HEK293T (cell line): ENCODE measurements at regions not wholly inside any gene's neighbourhood (a gene's known extent, or its start where the extent isn't known, plus 50 kb on each side); places are given as distances from the start of the nearest gene placed in this dataset.
"Not testable (repeated sequence)": the region's sequence is repeated elsewhere in the genome, so short reads cannot be mapped to it uniquely, and the experiment has no call there.

Experiments
- CTCF ChIA-PET: fragments of 350-600 bp; formaldehyde crosslinking; extraction: SDS; loops from one replicate; lab custom pipeline; 2021; ENCODE audit warnings: antibody characterized with exemption, inconsistent platforms; lab: Yijun Ruan, JAX
- POLR2A ChIA-PET: fragments of 350-600 bp; formaldehyde crosslinking; extraction: SDS; loops from one replicate; lab custom pipeline; 2020; ENCODE audit warnings: antibody characterized with exemption, inconsistent platforms; lab: Yijun Ruan, JAX
- DNase-seq: peaks from one replicate; pipeline ENCODE4 v3.0.0; 2012; ENCODE audit warnings: mixed read lengths; ENCODE audit errors: extremely low spot score
- ARNT ChIP-seq: fragments of 450-650 bp; IDR thresholded peaks from 2 replicates; pipeline ENCODE4 v1.6.1; 2017; ENCODE audit warnings: mild to moderate bottlenecking
- BHLHE40 ChIP-seq: fragments of 450-650 bp; IDR thresholded peaks from 2 replicates; pipeline ENCODE4 v1.6.1; 2016; ENCODE audit warnings: mild to moderate bottlenecking, moderate library complexity, borderline replicate concordance
- CTBP1 ChIP-seq: fragments of 450-650 bp; IDR thresholded peaks from 2 replicates; pipeline ENCODE4 v1.6.1; 2016; ENCODE audit warnings: borderline replicate concordance
- ELF4 ChIP-seq: fragments of 450-650 bp; IDR thresholded peaks from 2 replicates; pipeline ENCODE4 v1.6.1; 2017; ENCODE audit warnings: antibody characterized with exemption
- FOXA1 ChIP-seq: fragments of 450-650 bp; IDR thresholded peaks from 2 replicates; pipeline ENCODE4 v1.6.1; 2016; ENCODE audit warnings: mild to moderate bottlenecking
- FOXK2 ChIP-seq: fragments of 450-650 bp; IDR thresholded peaks from 2 replicates; pipeline ENCODE4 v1.6.1; 2016; ENCODE audit warnings: mild to moderate bottlenecking
- FOXM1 ChIP-seq: fragments of 450-650 bp; IDR thresholded peaks from 2 replicates; pipeline ENCODE4 v1.6.1; 2017; ENCODE audit warnings: mild to moderate bottlenecking, borderline replicate concordance
- HDGF ChIP-seq: fragments of 450-650 bp; IDR thresholded peaks from 2 replicates; pipeline ENCODE4 v1.6.1; 2017; ENCODE audit warnings: antibody characterized with exemption, borderline replicate concordance
- L3MBTL2 ChIP-seq: fragments of 450-650 bp; conservative IDR thresholded peaks from 2 replicates; pipeline ENCODE4 v1.6.1; 2016; ENCODE audit warnings: mild to moderate bottlenecking
- LEF1 ChIP-seq: fragments of 450-650 bp; IDR thresholded peaks from 2 replicates; pipeline ENCODE4 v1.6.1; 2017; ENCODE audit warnings: mild to moderate bottlenecking, borderline replicate concordance
- NFRKB ChIP-seq: fragments of 450-650 bp; IDR thresholded peaks from 2 replicates; pipeline ENCODE4 v1.6.1; 2016; ENCODE audit warnings: mild to moderate bottlenecking, moderate library complexity
- PKNOX1 ChIP-seq: fragments of 450-650 bp; IDR thresholded peaks from 2 replicates; pipeline ENCODE4 v1.6.1; 2016
- SP1 ChIP-seq: fragments of 450-650 bp; IDR thresholded peaks from 2 replicates; pipeline ENCODE4 v1.6.1; 2017
- SUZ12 ChIP-seq: fragments of 450-650 bp; IDR thresholded peaks from 2 replicates; pipeline ENCODE4 v1.6.1; 2016; ENCODE audit warnings: mild to moderate bottlenecking
- TARDBP ChIP-seq: fragments of 450-650 bp; IDR thresholded peaks from 2 replicates; pipeline ENCODE4 v1.6.1; 2016
- ZNF384 ChIP-seq: fragments of 450-650 bp; IDR thresholded peaks from 2 replicates; pipeline ENCODE4 v1.6.1; 2016

GRCh38 chr17:77086433-77087010, 54.2 kb upstream of the SEC14L1 start:
- no peak for TF ChIP-seq SP1
- TF ChIP-seq LEF1 = no peak
- ChIA-PET POLR2A (interaction anchor here (3.2 kb wide), 1 partner anchor 54 kb away, joined by 16 read pairs; the partner anchor contains the start of gene SEC14L1), CTCF (interaction anchor here (0.6 to 2.7 kb wide), 8 partner anchors 10 to 205 kb away, joined by 3 to 8 read pairs (median 5); no protein-coding TSS in a partner anchor)
- DNase-seq = peak; percentile 82

DNA sequence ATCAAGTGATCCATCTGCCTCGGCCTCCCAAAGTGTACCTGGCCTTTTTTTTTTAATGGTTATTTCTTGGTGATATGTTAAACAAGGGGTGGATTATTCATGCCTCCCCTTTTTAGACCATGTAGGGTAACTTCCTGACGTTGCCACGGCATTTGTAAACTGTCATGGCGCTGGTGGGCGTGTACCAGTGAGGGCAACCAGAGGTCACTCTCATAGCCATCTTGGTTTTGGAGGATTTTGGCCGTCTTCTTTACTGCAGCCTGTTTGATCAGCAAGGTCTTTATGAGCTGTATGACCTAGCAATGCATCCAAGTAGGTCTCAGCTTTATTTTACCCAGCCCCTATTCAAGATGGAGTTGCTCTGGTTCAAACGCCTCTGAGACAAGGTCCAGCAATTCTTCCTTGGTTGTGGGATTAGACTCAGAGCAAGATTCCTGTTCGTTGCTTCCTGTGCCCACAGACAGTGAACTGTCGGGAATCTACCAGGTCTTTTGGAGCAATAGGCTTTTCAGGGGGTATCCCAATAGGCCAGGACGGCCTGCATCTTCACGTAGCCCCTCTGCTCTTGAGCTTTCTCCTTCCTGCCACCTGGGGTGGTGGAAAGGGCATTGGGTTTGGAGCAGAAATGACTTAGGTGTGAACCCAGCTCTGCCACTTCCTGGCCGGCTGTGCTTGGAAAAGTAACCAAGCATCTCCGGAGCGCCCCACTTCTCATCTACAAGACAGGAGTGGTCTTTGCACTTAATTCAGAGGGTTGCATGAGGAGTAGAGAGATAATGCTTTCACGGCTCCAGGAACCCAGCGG, 52.9 kb upstream of the SEC14L1 start:
- ChIA-PET POLR2A (interaction anchor here (0.6 to 3.2 kb wide), 22 partner anchors 9 to 217 kb away, joined by 3 to 18 read pairs (median 4); partner anchors contain the start of gene SEC14L1), CTCF (interaction anchor here (0.6 to 2.7 kb wide), 18 partner anchors 9 to 1468 kb away, joined by 3 to 10 read pairs (median 4); partner anchors contain the start of gene SEC14L1)
- DNase-seq = no peak
- TF ChIP-seq LEF1 (no peak), FOXM1 (no peak), ZNF384 (no peak), ARNT (no peak), BHLHE40 (no peak), ELF4 (no peak), FOXA1 (no peak), TARDBP (no peak), PKNOX1 (no peak), FOXK2 (no peak), NFRKB (no peak), HDGF (no peak)

DNA sequence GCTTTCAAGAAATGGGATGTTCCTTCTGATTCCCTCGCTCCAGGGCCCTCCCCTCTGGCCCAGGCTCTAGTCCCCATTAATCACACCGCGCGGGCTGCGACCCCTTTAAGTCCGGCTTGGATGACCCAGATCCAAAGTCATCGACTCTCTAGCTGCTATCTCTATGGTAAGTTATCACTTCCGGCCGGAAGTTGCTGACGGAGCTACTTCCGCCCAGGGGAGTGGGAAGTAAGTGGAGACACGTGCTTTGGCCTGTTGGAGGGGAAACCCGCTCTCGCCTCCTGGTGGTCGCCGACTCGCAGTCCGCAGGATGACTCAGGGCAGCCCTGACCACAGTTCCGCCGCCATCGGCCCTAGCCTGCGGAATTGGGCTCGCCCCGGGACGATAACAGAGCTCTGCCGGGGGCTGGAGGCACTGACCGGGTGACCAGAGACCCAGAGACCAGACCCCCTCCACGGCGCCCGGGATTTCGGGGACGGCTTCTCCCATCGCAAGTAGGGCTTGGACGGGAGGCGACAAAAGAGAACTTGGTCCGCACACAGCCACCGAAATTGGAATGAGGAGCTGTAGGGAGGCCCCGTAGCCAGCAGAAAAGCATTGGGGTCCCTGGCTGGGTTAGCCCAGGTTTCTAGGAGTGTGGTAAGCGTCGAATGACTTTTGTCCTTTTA, 52.2 kb upstream of the SEC14L1 start:
- DNase-seq = peak; percentile 96
- ChIA-PET CTCF (interaction anchor here (0.6 to 2.7 kb wide), 18 partner anchors 9 to 1467 kb away, joined by 3 to 10 read pairs (median 3); partner anchors contain the start of gene SEC14L1), POLR2A (interaction anchor here (0.6 to 3.2 kb wide), 24 partner anchors 9 to 217 kb away, joined by 3 to 18 read pairs (median 4); partner anchors contain the start of gene SEC14L1)
- TF ChIP-seq ARNT (no peak), FOXM1 (0 out of 2 replicates have a peak, but pooled peaks have one; percentile 31), L3MBTL2 (peak; percentile 97), ELF4 (peak; percentile 89), PKNOX1 (peak; percentile 43; the same call in 1 of the 2 replicates)

GRCh38 chr17:77089124-77089490, 51.7 kb upstream of the SEC14L1 start:
- no peak for DNase-seq
- POLR2A ChIA-PET = interaction anchor here (0.7 to 3.2 kb wide), 16 partner anchors 9 to 218 kb away, joined by 3 to 18 read pairs (median 5); partner anchors contain the start of gene SEC14L1
- TF ChIP-seq TARDBP (no peak), L3MBTL2 (no peak), CTBP1 (no peak), ARNT (no peak), NFRKB (no peak), PKNOX1 (no peak), FOXK2 (no peak)
- CTCF ChIA-PET = interaction anchor here (0.6 to 2.7 kb wide), 9 partner anchors 10 to 341 kb away, joined by 3 to 10 read pairs (median 3); no protein-coding TSS in a partner anchor

DNA sequence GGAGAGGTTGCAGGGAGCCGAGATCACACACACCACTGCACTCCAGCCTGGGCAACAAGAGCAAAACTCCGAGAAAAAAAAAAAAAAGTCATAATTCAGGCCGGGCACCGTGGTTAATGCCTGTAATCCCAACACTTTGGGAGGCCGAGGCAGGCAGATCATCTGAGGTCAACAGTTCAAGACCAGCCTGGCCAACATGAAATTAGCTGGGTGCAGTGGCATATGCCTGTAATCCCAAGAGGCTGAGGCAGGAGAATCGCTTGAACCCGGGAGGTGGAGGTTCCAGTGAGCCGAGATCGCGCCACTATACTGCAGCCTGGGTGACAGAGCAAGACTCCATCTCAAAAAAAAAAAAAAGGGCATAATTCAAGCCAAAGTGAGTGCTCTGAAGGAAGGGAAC, 50.8 kb upstream of the SEC14L1 start:
- ChIA-PET POLR2A (interaction anchor here (0.5 kb wide), 1 partner anchor 338 kb away, joined by 3 read pairs; no protein-coding TSS in a partner anchor), CTCF (interaction anchor here (0.7 kb wide), 1 partner anchor 340 kb away, joined by 3 read pairs; no protein-coding TSS in a partner anchor)
- not testable (repeated sequence) for DNase-seq

GRCh38 chr17:77090476-77090875, 50.3 kb upstream of the SEC14L1 start:
- DNase-seq = no peak
- ChIA-PET CTCF (interaction anchor here (0.6 kb wide), 2 partner anchors 116 to 260 kb away, joined by 3 to 6 read pairs; no protein-coding TSS in a partner anchor), POLR2A (interaction anchor here (0.5 to 1.0 kb wide), 2 partner anchors 50 to 339 kb away, joined by 3 read pairs; partner anchors contain the start of gene SEC14L1)
- TF ChIP-seq SUZ12 (no peak), HDGF (no peak), LEF1 (no peak), PKNOX1 (no peak), FOXK2 (no peak)
